K562 (cell line): ENCODE measurements at regions not wholly inside any gene's neighbourhood (a gene's known extent, or its start where the extent isn't known, plus 50 kb on each side); places are given as distances from the start of the nearest gene placed in this dataset.

Experiments
- ADNP ChIP-seq: fragments of 200-800 bp; sonication (Bioruptor generic); IDR thresholded peaks from 2 replicates; pipeline ENCODE4 v1.6.1; 2016; ENCODE audit warnings: missing genetic modification characterization, missing compliant biosample characterization
- BHLHE40 ChIP-seq: IDR thresholded peaks from 2 replicates; pipeline ENCODE4 v1.6.1; 2011; ENCODE audit warnings: low read length, improper control_type of control experiment
- SP2 ChIP-seq: IDR thresholded peaks from 2 replicates; pipeline ENCODE4 v1.6.1; 2011; ENCODE audit warnings: mild to moderate bottlenecking, low read depth, low read length, moderate library complexity; ENCODE audit not compliant: poor library complexity, severe bottlenecking; ENCODE audit errors: extremely low read depth
- TAF1 ChIP-seq: IDR thresholded peaks from 2 replicates; pipeline ENCODE4 v1.6.1; 2011; ENCODE audit warnings: mild to moderate bottlenecking, low read length, moderate library complexity; ENCODE audit not compliant: insufficient read depth, control insufficient read depth, severe bottlenecking; ENCODE audit errors: extremely low read depth
- ZKSCAN1 ChIP-seq: fragments of 150-350 bp; IDR thresholded peaks from 2 replicates; pipeline ENCODE4 v1.6.1; 2016; ENCODE audit warnings: low read depth, low read length
- ZNF121 ChIP-seq: sonication (generic); formaldehyde crosslinking; conservative IDR thresholded peaks from 2 replicates; pipeline ENCODE4 v1.8.0; 2022; ENCODE audit warnings: missing genetic modification reagents
- ZNF282 ChIP-seq: sonication (generic); formaldehyde crosslinking; IDR thresholded peaks from 2 replicates; pipeline ENCODE4 v1.8.1; 2023; ENCODE audit warnings: missing genetic modification reagents
- TF ChIP-seq, protein P1 (sequence below): fragments of 450-650 bp; IDR thresholded peaks from 2 replicates; pipeline ENCODE4 v1.6.1; 2016; ENCODE audit warnings: low read depth
- TF ChIP-seq, protein P2 (sequence below), 3 experiments: IDR thresholded peaks in 2 of 3; conservative IDR thresholded peaks in 1 of 3; 2 replicates each; pipeline ENCODE4 v1.5.1; 2011 to 2012; ENCODE audit warnings: low read length in 3 of 3, mild to moderate bottlenecking in 3 of 3, control low read depth in 2 of 3, improper control_type of control experiment in 1 of 3, inconsistent platforms in 1 of 3, low read depth in 1 of 3, mixed read lengths in 1 of 3, moderate library complexity in 1 of 3; ENCODE audit not compliant: insufficient read depth in 2 of 3
- TF ChIP-seq, protein P3 (sequence below): fragments of 250-450 bp; sonication (Bioruptor Pico); IDR thresholded peaks from 2 replicates; pipeline ENCODE4 v1.5.0; 2021; ENCODE audit warnings: mild to moderate bottlenecking, borderline replicate concordance
- TF ChIP-seq, protein P4 (sequence below), 2 experiments: IDR thresholded peaks; 2 replicates each; pipeline ENCODE4 v1.6.1; 2012; ENCODE audit warnings: improper control_type of control experiment in 2 of 2, low read depth in 2 of 2, low read length in 2 of 2, borderline replicate concordance in 1 of 2
- TF ChIP-seq, protein P5 (sequence below), 2 experiments: IDR thresholded peaks; 2 replicates each; pipeline ENCODE4 v1.6.1; 2011; ENCODE audit warnings: borderline replicate concordance in 1 of 2, control low read depth in 1 of 2, low read depth in 1 of 2, low read length in 1 of 2, mild to moderate bottlenecking in 1 of 2, mixed read lengths in 1 of 2, moderate library complexity in 1 of 2; ENCODE audit not compliant: insufficient read depth in 1 of 2, insufficient read length in 1 of 2, poor library complexity in 1 of 2, severe bottlenecking in 1 of 2; ENCODE audit errors: extremely low read depth in 1 of 2

GRCh38 chr1:56113679-56114078, 465.7 kb downstream of the PLPP3 start:
- TF ChIP-seq, protein P1, sequence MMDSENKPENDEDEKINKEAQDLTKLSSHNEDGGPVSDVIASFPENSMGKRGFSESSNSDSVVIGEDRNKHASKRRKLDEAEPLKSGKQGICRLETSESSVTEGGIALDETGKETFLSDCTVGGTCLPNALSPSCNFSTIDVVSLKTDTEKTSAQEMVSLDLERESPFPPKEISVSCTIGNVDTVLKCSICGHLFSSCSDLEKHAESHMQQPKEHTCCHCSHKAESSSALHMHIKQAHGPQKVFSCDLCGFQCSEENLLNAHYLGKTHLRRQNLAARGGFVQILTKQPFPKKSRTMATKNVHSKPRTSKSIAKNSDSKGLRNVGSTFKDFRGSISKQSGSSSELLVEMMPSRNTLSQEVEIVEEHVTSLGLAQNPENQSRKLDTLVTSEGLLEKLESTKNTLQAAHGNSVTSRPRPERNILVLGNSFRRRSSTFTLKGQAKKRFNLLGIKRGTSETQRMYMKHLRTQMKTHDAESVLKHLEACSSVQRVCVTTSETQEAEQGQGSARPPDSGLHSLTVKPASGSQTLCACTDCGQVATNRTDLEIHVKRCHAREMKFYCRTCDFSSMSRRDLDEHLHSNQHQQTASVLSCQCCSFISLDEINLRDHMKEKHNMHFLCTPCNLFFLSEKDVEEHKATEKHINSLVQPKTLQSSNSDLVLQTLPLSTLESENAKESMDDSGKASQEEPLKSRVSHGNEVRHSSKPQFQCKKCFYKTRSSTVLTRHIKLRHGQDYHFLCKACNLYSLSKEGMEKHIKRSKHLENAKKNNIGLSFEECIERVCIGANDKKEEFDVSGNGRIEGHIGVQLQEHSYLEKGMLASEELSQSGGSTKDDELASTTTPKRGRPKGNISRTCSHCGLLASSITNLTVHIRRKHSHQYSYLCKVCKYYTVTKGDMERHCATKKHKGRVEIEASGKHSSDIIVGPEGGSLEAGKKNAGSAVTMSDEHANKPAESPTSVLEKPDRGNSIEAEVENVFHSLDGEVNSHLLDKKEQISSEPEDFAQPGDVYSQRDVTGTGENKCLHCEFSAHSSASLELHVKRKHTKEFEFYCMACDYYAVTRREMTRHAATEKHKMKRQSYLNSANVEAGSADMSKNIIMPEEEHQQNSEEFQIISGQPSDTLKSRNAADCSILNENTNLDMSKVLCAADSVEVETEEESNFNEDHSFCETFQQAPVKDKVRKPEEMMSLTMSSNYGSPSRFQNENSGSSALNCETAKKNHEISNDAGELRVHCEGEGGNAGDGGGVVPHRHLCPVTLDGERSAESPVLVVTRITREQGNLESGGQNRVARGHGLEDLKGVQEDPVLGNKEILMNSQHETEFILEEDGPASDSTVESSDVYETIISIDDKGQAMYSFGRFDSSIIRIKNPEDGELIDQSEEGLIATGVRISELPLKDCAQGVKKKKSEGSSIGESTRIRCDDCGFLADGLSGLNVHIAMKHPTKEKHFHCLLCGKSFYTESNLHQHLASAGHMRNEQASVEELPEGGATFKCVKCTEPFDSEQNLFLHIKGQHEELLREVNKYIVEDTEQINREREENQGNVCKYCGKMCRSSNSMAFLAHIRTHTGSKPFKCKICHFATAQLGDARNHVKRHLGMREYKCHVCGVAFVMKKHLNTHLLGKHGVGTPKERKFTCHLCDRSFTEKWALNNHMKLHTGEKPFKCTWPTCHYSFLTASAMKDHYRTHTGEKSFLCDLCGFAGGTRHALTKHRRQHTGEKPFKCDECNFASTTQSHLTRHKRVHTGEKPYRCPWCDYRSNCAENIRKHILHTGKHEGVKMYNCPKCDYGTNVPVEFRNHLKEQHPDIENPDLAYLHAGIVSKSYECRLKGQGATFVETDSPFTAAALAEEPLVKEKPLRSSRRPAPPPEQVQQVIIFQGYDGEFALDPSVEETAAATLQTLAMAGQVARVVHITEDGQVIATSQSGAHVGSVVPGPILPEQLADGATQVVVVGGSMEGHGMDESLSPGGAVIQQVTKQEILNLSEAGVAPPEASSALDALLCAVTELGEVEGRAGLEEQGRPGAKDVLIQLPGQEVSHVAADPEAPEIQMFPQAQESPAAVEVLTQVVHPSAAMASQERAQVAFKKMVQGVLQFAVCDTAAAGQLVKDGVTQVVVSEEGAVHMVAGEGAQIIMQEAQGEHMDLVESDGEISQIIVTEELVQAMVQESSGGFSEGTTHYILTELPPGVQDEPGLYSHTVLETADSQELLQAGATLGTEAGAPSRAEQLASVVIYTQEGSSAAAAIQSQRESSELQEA = no peak
- TF ChIP-seq BHLHE40 (no peak), ZNF121 (CRISPR knock-in tag) (no peak), TAF1 (no peak), ADNP (tag) (no peak), SP2 (no peak), ZNF282 (no peak), ZKSCAN1 (no peak)
- TF ChIP-seq, protein P2, sequence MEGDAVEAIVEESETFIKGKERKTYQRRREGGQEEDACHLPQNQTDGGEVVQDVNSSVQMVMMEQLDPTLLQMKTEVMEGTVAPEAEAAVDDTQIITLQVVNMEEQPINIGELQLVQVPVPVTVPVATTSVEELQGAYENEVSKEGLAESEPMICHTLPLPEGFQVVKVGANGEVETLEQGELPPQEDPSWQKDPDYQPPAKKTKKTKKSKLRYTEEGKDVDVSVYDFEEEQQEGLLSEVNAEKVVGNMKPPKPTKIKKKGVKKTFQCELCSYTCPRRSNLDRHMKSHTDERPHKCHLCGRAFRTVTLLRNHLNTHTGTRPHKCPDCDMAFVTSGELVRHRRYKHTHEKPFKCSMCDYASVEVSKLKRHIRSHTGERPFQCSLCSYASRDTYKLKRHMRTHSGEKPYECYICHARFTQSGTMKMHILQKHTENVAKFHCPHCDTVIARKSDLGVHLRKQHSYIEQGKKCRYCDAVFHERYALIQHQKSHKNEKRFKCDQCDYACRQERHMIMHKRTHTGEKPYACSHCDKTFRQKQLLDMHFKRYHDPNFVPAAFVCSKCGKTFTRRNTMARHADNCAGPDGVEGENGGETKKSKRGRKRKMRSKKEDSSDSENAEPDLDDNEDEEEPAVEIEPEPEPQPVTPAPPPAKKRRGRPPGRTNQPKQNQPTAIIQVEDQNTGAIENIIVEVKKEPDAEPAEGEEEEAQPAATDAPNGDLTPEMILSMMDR (IDR thresholded peaks at IDR 0.05 in 2 of 3, conservative IDR thresholded peaks at IDR 0.05 in 1 of 3; ENCODE audit: insufficient read depth in 2 of 3, low read depth in 1 of 3, low read length in 3 of 3) = no peak
- TF ChIP-seq, protein P3, sequence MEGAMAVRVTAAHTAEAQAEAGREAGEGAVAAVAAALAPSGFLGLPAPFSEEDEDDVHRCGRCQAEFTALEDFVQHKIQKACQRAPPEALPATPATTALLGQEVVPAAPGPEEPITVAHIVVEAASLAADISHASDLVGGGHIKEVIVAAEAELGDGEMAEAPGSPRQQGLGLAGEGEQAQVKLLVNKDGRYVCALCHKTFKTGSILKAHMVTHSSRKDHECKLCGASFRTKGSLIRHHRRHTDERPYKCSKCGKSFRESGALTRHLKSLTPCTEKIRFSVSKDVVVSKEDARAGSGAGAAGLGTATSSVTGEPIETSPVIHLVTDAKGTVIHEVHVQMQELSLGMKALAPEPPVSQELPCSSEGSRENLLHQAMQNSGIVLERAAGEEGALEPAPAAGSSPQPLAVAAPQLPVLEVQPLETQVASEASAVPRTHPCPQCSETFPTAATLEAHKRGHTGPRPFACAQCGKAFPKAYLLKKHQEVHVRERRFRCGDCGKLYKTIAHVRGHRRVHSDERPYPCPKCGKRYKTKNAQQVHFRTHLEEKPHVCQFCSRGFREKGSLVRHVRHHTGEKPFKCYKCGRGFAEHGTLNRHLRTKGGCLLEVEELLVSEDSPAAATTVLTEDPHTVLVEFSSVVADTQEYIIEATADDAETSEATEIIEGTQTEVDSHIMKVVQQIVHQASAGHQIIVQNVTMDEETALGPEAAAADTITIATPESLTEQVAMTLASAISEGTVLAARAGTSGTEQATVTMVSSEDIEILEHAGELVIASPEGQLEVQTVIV = no peak
- TF ChIP-seq, protein P4, sequence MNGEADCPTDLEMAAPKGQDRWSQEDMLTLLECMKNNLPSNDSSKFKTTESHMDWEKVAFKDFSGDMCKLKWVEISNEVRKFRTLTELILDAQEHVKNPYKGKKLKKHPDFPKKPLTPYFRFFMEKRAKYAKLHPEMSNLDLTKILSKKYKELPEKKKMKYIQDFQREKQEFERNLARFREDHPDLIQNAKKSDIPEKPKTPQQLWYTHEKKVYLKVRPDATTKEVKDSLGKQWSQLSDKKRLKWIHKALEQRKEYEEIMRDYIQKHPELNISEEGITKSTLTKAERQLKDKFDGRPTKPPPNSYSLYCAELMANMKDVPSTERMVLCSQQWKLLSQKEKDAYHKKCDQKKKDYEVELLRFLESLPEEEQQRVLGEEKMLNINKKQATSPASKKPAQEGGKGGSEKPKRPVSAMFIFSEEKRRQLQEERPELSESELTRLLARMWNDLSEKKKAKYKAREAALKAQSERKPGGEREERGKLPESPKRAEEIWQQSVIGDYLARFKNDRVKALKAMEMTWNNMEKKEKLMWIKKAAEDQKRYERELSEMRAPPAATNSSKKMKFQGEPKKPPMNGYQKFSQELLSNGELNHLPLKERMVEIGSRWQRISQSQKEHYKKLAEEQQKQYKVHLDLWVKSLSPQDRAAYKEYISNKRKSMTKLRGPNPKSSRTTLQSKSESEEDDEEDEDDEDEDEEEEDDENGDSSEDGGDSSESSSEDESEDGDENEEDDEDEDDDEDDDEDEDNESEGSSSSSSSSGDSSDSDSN (IDR thresholded peaks at IDR 0.05; ENCODE audit: borderline replicate concordance in 1 of 2, low read depth in 2 of 2, low read length in 2 of 2) = no peak
- TF ChIP-seq, protein P5, sequence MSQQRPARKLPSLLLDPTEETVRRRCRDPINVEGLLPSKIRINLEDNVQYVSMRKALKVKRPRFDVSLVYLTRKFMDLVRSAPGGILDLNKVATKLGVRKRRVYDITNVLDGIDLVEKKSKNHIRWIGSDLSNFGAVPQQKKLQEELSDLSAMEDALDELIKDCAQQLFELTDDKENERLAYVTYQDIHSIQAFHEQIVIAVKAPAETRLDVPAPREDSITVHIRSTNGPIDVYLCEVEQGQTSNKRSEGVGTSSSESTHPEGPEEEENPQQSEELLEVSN (IDR thresholded peaks at IDR 0.05; ENCODE audit: borderline replicate concordance in 1 of 2, extremely low read depth in 1 of 2, insufficient read depth in 1 of 2, insufficient read length in 1 of 2, low read depth in 1 of 2, low read length in 1 of 2, poor library complexity in 1 of 2, severe bottlenecking in 1 of 2) = no peak
